Suppressor macrophage (primary cell): ENCODE measurements at regions not wholly inside any gene's neighbourhood (a gene's known extent, or its start where the extent isn't known, plus 50 kb on each side); places are given as distances from the start of the nearest gene placed in this dataset.
"Not testable (repeated sequence)": the region's sequence is repeated elsewhere in the genome, so short reads cannot be mapped to it uniquely, and the experiment has no call there.

ENCODE experiments used
- DNase-seq, 4 experiments: peaks; one replicate each; pipeline ENCODE4 v3.0.0-alpha.2; 2020 to 2022

- DNase-seq, result no peak
Observed at GRCh38 chr5:166582416-166582815, 1709.0 kb upstream of the WWC1 start.

GRCh38 chr5:166594567-166594966, 1696.9 kb upstream of the WWC1 start:
- DNase-seq, result peak in 1 of 4 experiments; percentile 5

- no peak for DNase-seq
Observed at GRCh38 chr5:166595274-166595951, 1696.0 kb upstream of the WWC1 start.

GRCh38 chr5:166596043-166596442, 1695.4 kb upstream of the WWC1 start:
- DNase-seq, result no peak

- DNase-seq, result no peak
Observed at GRCh38 chr5:166602271-166602670, 1689.2 kb upstream of the WWC1 start.

GRCh38 chr5:166617507-166617906, 1673.9 kb upstream of the WWC1 start:
- DNase-seq, result no peak

- DNase-seq, result no peak
Observed at GRCh38 chr5:166618526-166618925, 1672.9 kb upstream of the WWC1 start.

- DNase-seq, result no peak
Observed at GRCh38 chr5:166624573-166624972, 1666.9 kb upstream of the WWC1 start.

- DNase-seq, result no peak
Observed at GRCh38 chr5:166625210-166625865, 1666.1 kb upstream of the WWC1 start.

- no peak for DNase-seq
Observed at GRCh38 chr5:166637295-166637694, 1654.2 kb upstream of the WWC1 start.

- no peak for DNase-seq
Observed at GRCh38 chr5:166639151-166639550, 1652.3 kb upstream of the WWC1 start.

- DNase-seq, result not testable (repeated sequence)
Observed at GRCh38 chr5:166640136-166640535, 1651.3 kb upstream of the WWC1 start.

- DNase-seq, result no peak
Observed at GRCh38 chr5:166648736-166649135, 1642.7 kb upstream of the WWC1 start.

- no peak for DNase-seq
Observed at GRCh38 chr5:166649676-166650075, 1641.8 kb upstream of the WWC1 start.

GRCh38 chr5:166651234-166651633, 1640.2 kb upstream of the WWC1 start:
- DNase-seq, result no peak

GRCh38 chr5:166671811-166672210, 1619.6 kb upstream of the WWC1 start:
- no peak for DNase-seq

GRCh38 chr5:166672431-166672830, 1619.0 kb upstream of the WWC1 start:
- DNase-seq, result no peak

- no peak for DNase-seq
Observed at GRCh38 chr5:166677891-166678290, 1613.6 kb upstream of the WWC1 start.

- no peak for DNase-seq
Observed at GRCh38 chr5:166679331-166679730, 1612.1 kb upstream of the WWC1 start.

GRCh38 chr5:166695326-166695725, 1596.1 kb upstream of the WWC1 start:
- no peak for DNase-seq

- DNase-seq, result no peak
Observed at GRCh38 chr5:166708291-166708690, 1583.2 kb upstream of the WWC1 start.

- no peak for DNase-seq
Observed at GRCh38 chr5:166709691-166710090, 1581.8 kb upstream of the WWC1 start.

- DNase-seq, result no peak
Observed at GRCh38 chr5:166710271-166710670, 1581.2 kb upstream of the WWC1 start.

- no peak for DNase-seq
Observed at GRCh38 chr5:166712447-166713185, 1578.8 kb upstream of the WWC1 start.
